GM13976 (cell line): ENCODE measurements at regions not wholly inside any gene's neighbourhood (a gene's known extent, or its start where the extent isn't known, plus 50 kb on each side); places are given as distances from the start of the nearest gene placed in this dataset.
"Not testable (repeated sequence)": the region's sequence is repeated elsewhere in the genome, so short reads cannot be mapped to it uniquely, and the experiment has no call there.

Experiments
- DNase-seq: peaks from one replicate; pipeline ENCODE4 v3.0.0; 2012; ENCODE audit warnings: low spot score
- CTCF ChIP-seq: IDR thresholded peaks from 2 replicates; pipeline ENCODE4 v1.5.1; 2012; ENCODE audit warnings: borderline replicate concordance, mild to moderate bottlenecking; ENCODE audit not compliant: insufficient read depth; ENCODE audit errors: extremely low read depth, missing control alignments, control extremely low read depth
- in situ Hi-C: fragments of 300-500 bp; cut with MboI; formaldehyde crosslinking; loops from one replicate; pipeline ENCODE4 v1.12.0; 2022; ENCODE audit warnings: low sequenced_read_pairs, mixed read lengths, inconsistent platforms; ENCODE audit not compliant: unreplicated experiment

- in situ Hi-C loops = no loop called here
- no peak for DNase-seq
Observed at GRCh38 chr3:106347350-106347749, 478.5 kb upstream of the CBLB start.

GRCh38 chr3:106348139-106348690 is 479.4 kb upstream of the CBLB start:
- TF ChIP-seq CTCF = no peak
- DNase-seq = no peak
- in situ Hi-C loops = no loop called here

More at GRCh38 chr3:106347350-106347749, 478.5 kb upstream of the CBLB start:
- no peak for TF ChIP-seq CTCF

GRCh38 chr3:106349191-106349881 is 480.5 kb upstream of the CBLB start:
- in situ Hi-C loops = no loop called here
- no peak for TF ChIP-seq CTCF
- no peak for DNase-seq

- no peak for DNase-seq
- in situ Hi-C loops = no loop called here
Observed at GRCh38 chr3:106355873-106356272, 487.1 kb upstream of the CBLB start.

DNA sequence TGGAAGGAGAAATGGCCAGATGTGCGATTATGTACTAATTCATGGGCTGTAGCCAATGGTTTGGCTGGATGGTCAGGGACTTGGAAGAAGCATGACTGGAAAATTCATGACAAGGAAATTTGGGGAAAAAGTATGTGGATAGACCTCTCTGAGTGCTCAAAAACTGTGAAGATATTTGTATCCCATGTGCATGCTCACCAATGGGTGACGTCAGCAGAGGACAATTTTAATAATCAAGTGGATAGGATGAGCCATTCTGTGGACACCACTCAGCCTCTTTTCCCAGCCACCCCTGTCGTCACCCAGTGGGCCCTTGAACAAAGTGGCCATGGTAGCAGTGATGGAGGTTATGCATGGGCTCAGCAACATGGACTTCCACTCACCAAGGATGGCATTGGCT is 490.9 kb upstream of the CBLB start:
- in situ Hi-C loops = no loop called here
- DNase-seq = no peak
- TF ChIP-seq CTCF = no peak

More at GRCh38 chr3:106355873-106356272, 487.1 kb upstream of the CBLB start:
- no peak for TF ChIP-seq CTCF

DNA sequence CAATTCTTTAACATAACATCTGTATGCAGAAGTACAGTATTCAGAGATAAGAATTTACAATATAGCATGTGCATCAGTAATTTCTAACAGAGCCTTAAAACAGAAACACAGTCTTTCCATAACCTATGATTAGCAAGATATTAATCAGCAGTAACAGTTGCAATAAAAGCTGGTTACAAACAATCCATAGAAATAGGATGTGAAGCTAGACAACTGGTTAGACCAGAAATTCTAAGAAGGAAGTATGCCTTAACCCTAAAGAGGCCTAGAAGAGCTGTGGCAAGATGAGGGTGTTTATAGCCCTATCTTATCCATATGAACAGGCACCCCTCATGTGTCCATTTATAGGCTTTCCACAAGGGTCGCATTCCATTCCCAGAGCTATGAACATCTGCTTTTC is 492.1 kb upstream of the CBLB start:
- DNase-seq, in situ Hi-C loops: not testable (repeated sequence)

DNA sequence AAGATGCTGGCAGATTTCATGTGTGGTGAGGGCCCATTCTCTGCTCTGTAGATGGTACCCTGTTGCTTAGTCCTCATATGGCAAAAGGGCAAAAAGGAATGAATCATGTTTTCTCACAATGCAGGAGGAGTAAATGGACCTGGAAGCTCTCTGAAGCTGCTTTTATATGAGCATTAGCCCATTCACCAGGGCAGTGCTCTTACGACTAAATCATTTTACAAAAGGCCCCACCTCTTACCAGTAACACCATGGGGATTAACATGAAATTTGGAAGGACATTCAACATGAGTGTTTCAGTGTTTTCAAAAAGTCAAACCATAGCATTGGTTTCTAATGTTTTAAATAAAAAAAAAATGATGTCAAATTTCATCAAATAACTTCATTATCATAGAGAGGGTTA is 495.7 kb upstream of the CBLB start:
- in situ Hi-C loops = no loop called here
- no peak for DNase-seq
- no peak for TF ChIP-seq CTCF
